Keratinocyte (primary cell): ENCODE measurements at regions not wholly inside any gene's neighbourhood (a gene's known extent, or its start where the extent isn't known, plus 50 kb on each side); places are given as distances from the start of the nearest gene placed in this dataset.
A peak's percentile ranks its signal among the peaks of the same experiment; 100 is the strongest.

ENCODE experiments used
- DNase-seq: peaks from one replicate; pipeline ENCODE4 v3.0.0-alpha.2; 2011; ENCODE audit warnings: low read depth, missing footprints, low spot score
- FAIRE-seq: peaks from 2 replicates; lab custom pipeline; 2011; peaks lifted over from hg19 to GRCh38; lab: Jason Lieb, UNC
- H2AFZ ChIP-seq: 2 replicates; pipeline ENCODE4 v1.6.0; 2012; ENCODE audit warnings: low read length, control low read depth, inconsistent platforms; ENCODE audit not compliant: control insufficient read depth
- H3K27ac ChIP-seq: 2 replicates; pipeline ENCODE4 v1.5.1; 2011; ENCODE audit warnings: low read length; ENCODE audit not compliant: control insufficient read depth, insufficient read depth
- H3K27me3 ChIP-seq: 3 replicates; pipeline ENCODE4 v1.6.0; 2011; ENCODE audit warnings: low read length; ENCODE audit not compliant: control insufficient read depth, insufficient read depth; ENCODE audit errors: extremely low read depth
- H3K36me3 ChIP-seq, 2 experiments: 2 replicates in 1 of 2; 3 replicates in 1 of 2; pipeline ENCODE4 v1.5.1; 2011; ENCODE audit warnings: low read length in 2 of 2, mild to moderate bottlenecking in 1 of 2; ENCODE audit not compliant: control insufficient read depth in 2 of 2, insufficient read depth in 2 of 2; ENCODE audit errors: extremely low read depth in 1 of 2
- H3K4me1 ChIP-seq: 3 replicates; pipeline ENCODE4 v1.5.1; 2011; ENCODE audit warnings: low read length; ENCODE audit not compliant: control insufficient read depth, insufficient read depth; ENCODE audit errors: extremely low read depth
- H3K4me2 ChIP-seq: 3 replicates; pipeline ENCODE4 v1.6.0; 2011; ENCODE audit warnings: low read depth, low read length; ENCODE audit not compliant: control insufficient read depth, insufficient read depth; ENCODE audit errors: extremely low read depth
- H3K4me3 ChIP-seq, 3 experiments: fragments of 200-600 bp in 1 of 3; sonication (generic) in 1 of 3; 2 replicates in 2 of 3; 3 replicates in 1 of 3; pipeline ENCODE4 v1.5.1; 2011 to 2016; ENCODE audit warnings: low read length in 3 of 3, mild to moderate bottlenecking in 3 of 3, control low read depth in 2 of 3, inconsistent platforms in 1 of 3, low read depth in 1 of 3, mixed read lengths in 1 of 3, mixed run types in 1 of 3, moderate library complexity in 1 of 3; ENCODE audit not compliant: control insufficient read depth in 2 of 3, insufficient read depth in 2 of 3; ENCODE audit errors: extremely low read depth in 1 of 3
- H3K79me2 ChIP-seq: 2 replicates; pipeline ENCODE4 v1.6.0; 2012; ENCODE audit warnings: low read length; ENCODE audit not compliant: control insufficient read depth, insufficient read depth
- H3K9ac ChIP-seq: 3 replicates; pipeline ENCODE4 v1.6.0; 2011; ENCODE audit warnings: low read length; ENCODE audit not compliant: control insufficient read depth, insufficient read depth; ENCODE audit errors: extremely low read depth
- H3K9me1 ChIP-seq: 3 replicates; pipeline ENCODE4 v1.6.0; 2011; ENCODE audit warnings: low read length; ENCODE audit not compliant: control insufficient read depth, insufficient read depth; ENCODE audit errors: extremely low read depth
- H3K9me3 ChIP-seq: 2 replicates; pipeline ENCODE4 v1.5.1; 2012; ENCODE audit warnings: low read depth, low read length; ENCODE audit not compliant: control insufficient read depth
- H4K20me1 ChIP-seq: 3 replicates; pipeline ENCODE4 v1.6.0; 2011; ENCODE audit warnings: low read length; ENCODE audit not compliant: control insufficient read depth, insufficient read depth; ENCODE audit errors: extremely low read depth
- CTCF ChIP-seq, 3 experiments: IDR thresholded peaks in 1 of 3; conservative IDR thresholded peaks in 1 of 3; optimal IDR thresholded peaks in 1 of 3; 2 replicates in 2 of 3; 3 replicates in 1 of 3; pipeline versions ENCODE3 to v1.5.1; 2011; ENCODE audit warnings: low read length in 3 of 3, mild to moderate bottlenecking in 3 of 3, moderate library complexity in 2 of 3, control low read depth in 1 of 3, inconsistent platforms in 1 of 3; ENCODE audit not compliant: insufficient read depth in 2 of 3; ENCODE audit errors: extremely low read depth in 1 of 3
- EZH2 ChIP-seq: IDR thresholded peaks from one replicate; pipeline ENCODE4 v1.6.1; 2012; ENCODE audit warnings: inconsistent platforms, mild to moderate bottlenecking, low read length, moderate library complexity
- dilution Hi-C: fragments of 300-500 bp; cut with MboI; formaldehyde crosslinking; loops from one replicate; pipeline ENCODE4 v1.7.0; 2020; ENCODE audit warnings: low sequenced_read_pairs; ENCODE audit not compliant: extremely low pct_ligation_motif_present

GRCh38 chr5:74054139-74054538, 428.1 kb downstream of the ARHGEF28 start:
- H3K4me3 ChIP-seq = no peak overlapping the region
- TF ChIP-seq EZH2 (no peak), CTCF (optimal IDR thresholded peaks at IDR 0.05 in 1 of 3, IDR thresholded peaks at IDR 0.05 in 1 of 3, conservative IDR thresholded peaks at IDR 0.05 in 1 of 3; ENCODE audit: extremely low read depth in 1 of 3, insufficient read depth in 2 of 3, low read length in 3 of 3) (no peak)
- dilution Hi-C loops = no loop called here
- FAIRE-seq = no peak
- no peaks in the 10 kb centered on the region for H3K36me3 ChIP-seq
- no peaks in the 10 kb centered on the region for H3K79me2 ChIP-seq
- no peaks in the 10 kb centered on the region for H3K27me3 ChIP-seq
- H3K4me2 ChIP-seq = no peak overlapping the region
- no peaks in the 10 kb centered on the region for H4K20me1 ChIP-seq
- H2AFZ ChIP-seq = no peak overlapping the region
- no peaks in the 10 kb centered on the region for H3K9me1 ChIP-seq
- no peaks in the 10 kb centered on the region for H3K9me3 ChIP-seq
- DNase-seq = no peak
- H3K9ac ChIP-seq = no peak overlapping the region
- H3K27ac ChIP-seq = no peak overlapping the region
- H3K4me1 ChIP-seq = peaks cover 10% of the 10 kb centered on the region

GRCh38 chr5:74052441-74053221, 426.6 kb downstream of the ARHGEF28 start:
- H3K9me1 ChIP-seq = no peaks in the 10 kb centered on the region
- peak in 1 of 3 experiments; percentile 19 for TF ChIP-seq CTCF (optimal IDR thresholded peaks at IDR 0.05 in 1 of 3, IDR thresholded peaks at IDR 0.05 in 1 of 3, conservative IDR thresholded peaks at IDR 0.05 in 1 of 3; ENCODE audit: extremely low read depth in 1 of 3, insufficient read depth in 2 of 3, low read length in 3 of 3)
- TF ChIP-seq EZH2 = no peak
- H4K20me1 ChIP-seq = no peaks in the 10 kb centered on the region
- FAIRE-seq = peak; percentile 84
- peaks cover 10% of the 10 kb centered on the region for H3K4me1 ChIP-seq
- no peak for DNase-seq
- no peaks in the 10 kb centered on the region for H3K36me3 ChIP-seq
- H3K27me3 ChIP-seq = no peaks in the 10 kb centered on the region
- no peak overlapping the region for H2AFZ ChIP-seq
- peak overlapping the region; percentile 25 for H3K4me2 ChIP-seq
- dilution Hi-C loops = no loop called here
- H3K79me2 ChIP-seq = no peaks in the 10 kb centered on the region
- H3K27ac ChIP-seq = no peak overlapping the region
- no peaks in the 10 kb centered on the region for H3K9me3 ChIP-seq
- no peak overlapping the region for H3K9ac ChIP-seq
- H3K4me3 ChIP-seq = no peak overlapping the region
